ENCODE measurements at regions not wholly inside any gene's neighbourhood (a gene's known extent, or its start where the extent isn't known, plus 50 kb on each side); places are given as distances from the start of the nearest gene placed in this dataset.

GRCh38 chr18:27785815-27786471, 391.0 kb downstream of the CDH2 start:
- dilution Hi-C loops (cut with MboI; ENCODE audit: extremely low pct_ligation_motif_present, low sequenced_read_pairs), result no loop called here
- no peak for FAIRE-seq
- H3K9me3 ChIP-seq (replicated peaks; ENCODE audit: control insufficient read depth, insufficient read depth, low read length), result no peaks in the 10 kb centered on the region
- no TSS peak for BruUV-seq (replicated peaks)
- H3K4me2 ChIP-seq (ENCODE audit: insufficient read depth, low read length), result no peak overlapping the region
- H2AFZ ChIP-seq (ENCODE audit: low read depth, low read length), result no peak overlapping the region
- intact Hi-C loops (cut with micrococcal nuclease), result no loop called here
- no peak overlapping the region for H3K4me3 ChIP-seq (replicated peaks in 1 of 3; ENCODE audit: insufficient read depth in 1 of 3, low read depth in 1 of 3, low read length in 3 of 3)
- H3K27me3 ChIP-seq (ENCODE audit: control insufficient read depth in 2 of 2, insufficient read depth in 2 of 2, low read length in 2 of 2), result peaks cover 0 to 4% of the 10 kb centered on the region in 2 experiments
- DNase-seq (ENCODE audit: low read depth, low spot score), result no peak
- ChIA-PET POLR2A (no interaction called here), CTCF (interaction anchor here (0.6 to 1.5 kb wide), 2 partner anchors 12 to 139 kb away, joined by 4 read pairs; no protein-coding TSS in a partner anchor)
- no peaks in the 10 kb centered on the region for H3K9me1 ChIP-seq (replicated peaks; ENCODE audit: control insufficient read depth, extremely low read depth, insufficient read depth, low read length)
- no peaks in the 10 kb centered on the region for H3K79me2 ChIP-seq (ENCODE audit: control insufficient read depth, insufficient read depth, low read length)
- H3K36me3 ChIP-seq (ENCODE audit: control insufficient read depth in 2 of 2, extremely low read depth in 1 of 2, insufficient read depth in 2 of 2, low read length in 2 of 2), result no peaks in the 10 kb centered on the region
- no peak overlapping the region for H3K9ac ChIP-seq (replicated peaks; ENCODE audit: extremely low read depth, insufficient read depth, low read length)
- TF ChIP-seq CTCF (IDR thresholded peaks at IDR 0.05; ENCODE audit: extremely low read depth in 1 of 2, insufficient read depth in 1 of 2, low read depth in 1 of 2, low read length in 2 of 2) (no peak), POLR2AphosphoS5 (IDR thresholded peaks at IDR 0.05; ENCODE audit: insufficient read depth, low read depth, low read length) (no peak), EZH2 (IDR thresholded peaks at IDR 0.05; ENCODE audit: borderline replicate concordance, low read depth, low read length, severe bottlenecking) (no peak), MYC (IDR thresholded peaks at IDR 0.05; ENCODE audit: low read depth, low read length) (no peak), FOS (IDR thresholded peaks at IDR 0.05; ENCODE audit: borderline replicate concordance, insufficient read depth, low read length) (no peak), POLR2A (IDR thresholded peaks at IDR 0.05; ENCODE audit: low read depth, low read length) (no peak), MAX (IDR thresholded peaks at IDR 0.05; ENCODE audit: insufficient read depth, insufficient read length) (no peak), JUN (IDR thresholded peaks at IDR 0.05; ENCODE audit: borderline replicate concordance, insufficient read depth, insufficient read length, low read depth) (no peak), GATA2 (IDR thresholded peaks at IDR 0.05; ENCODE audit: insufficient read depth, insufficient read length, low read depth, low read length) (no peak)
- H4K20me1 ChIP-seq (replicated peaks; ENCODE audit: control insufficient read depth, extremely low read depth, insufficient read depth, low read length), result no peaks in the 10 kb centered on the region
- H3K27ac ChIP-seq (ENCODE audit: insufficient read depth, low read depth, low read length), result no peak overlapping the region
- no peaks in the 10 kb centered on the region for H3K4me1 ChIP-seq (ENCODE audit: control insufficient read depth, extremely low read depth, insufficient read depth, low read length)
